ENCODE measurements at regions not wholly inside any gene's neighbourhood (a gene's known extent, or its start where the extent isn't known, plus 50 kb on each side); places are given as distances from the start of the nearest gene placed in this dataset.

- TF ChIP-seq CTCF (conservative IDR thresholded peaks at IDR 0.05 in 1 of 2, IDR thresholded peaks at IDR 0.05 in 1 of 2; ENCODE audit: low read depth in 1 of 2, low read length in 2 of 2), result no peak
- TF ChIP-seq EZH2 (IDR thresholded peaks at IDR 0.05; ENCODE audit: low read length, missing control alignments), result no peak
Measured at GRCh38 chr2:74053959-74054715, 69.4 kb downstream of the TET3 start.

All from fibroblast of lung (primary cell).